Right lobe of liver (tissue), 6 donors: ENCODE measurements at regions not wholly inside any gene's neighbourhood (a gene's known extent, or its start where the extent isn't known, plus 50 kb on each side); places are given as distances from the start of the nearest gene placed in this dataset.

ENCODE experiments used
- ATAC-seq, 4 donors: fragments of 200-7000 bp; cut with Tn5 transposase; one replicate each; pipeline ENCODE4 v1.9.1; 2020; ENCODE audit warnings: mild to moderate bottlenecking in 4 of 4, moderate library complexity in 4 of 4
- DNase-seq, 3 donors: peaks; one replicate each; pipeline ENCODE4 v3.0.0-alpha.2; 2020
- H3K27ac ChIP-seq, 3 donors: fragments of 200-600 bp; one replicate each; pipeline ENCODE4 v1.8.0; 2022
- H3K27me3 ChIP-seq, 2 donors: fragments of 200-600 bp; one replicate each; pipeline ENCODE4 v1.8.0; 2022
- H3K36me3 ChIP-seq, 4 donors: fragments of 200-600 bp; sonication (generic) in 1 of 4; one replicate each; pipeline versions ENCODE4 v1.5.1 to v1.8.0; 2017 to 2022; ENCODE audit warnings: control low read depth in 1 of 4
- H3K4me1 ChIP-seq, 4 donors: fragments of 200-600 bp; sonication (generic) in 1 of 4; one replicate each; pipeline versions ENCODE4 v1.5.1 to v1.8.0; 2017 to 2022; ENCODE audit warnings: control low read depth in 1 of 4
- H3K4me3 ChIP-seq, 3 donors: fragments of 200-600 bp; one replicate each; pipeline ENCODE4 v1.8.0; 2022
- H3K9me3 ChIP-seq, 4 donors: fragments of 200-600 bp; sonication (generic) in 1 of 4; one replicate each; pipeline versions ENCODE4 v1.5.1 to v1.8.0; 2017 to 2022; ENCODE audit warnings: control low read depth in 1 of 4
- POLR2A ChIP-seq: fragments of 450-650 bp; IDR thresholded peaks from one replicate; pipeline ENCODE4 v1.6.1; 2017; ENCODE audit warnings: antibody characterized with exemption, mild to moderate bottlenecking
- WGBS: methylation state at CpG from one replicate; pipeline ENCODE4 v1.1.6; 2018; ENCODE audit warnings: low coverage, low lambda C conversion rate; ENCODE audit not compliant: insufficient coverage; ENCODE audit errors: missing lambda C conversion rate; 5-methylcytosine and 5-hydroxymethylcytosine counted together
- intact Hi-C, 2 donors: fragments of 100-400 bp; cut with DNase I; formaldehyde crosslinking; loops; one replicate each; pipeline versions ENCODE4 v1.11.2 to v1.14.1; 2022
- TF ChIP-seq, protein P1 (sequence below), 4 donors: fragments of 200-600 bp in 3 of 4; fragments of 450-650 bp in 1 of 4; IDR thresholded peaks; one replicate each; pipeline versions ENCODE4 v1.5.1 to v1.8.0; 2016 to 2022; ENCODE audit warnings: antibody characterized with exemption in 4 of 4, mild to moderate bottlenecking in 2 of 4
- donor health status: DM: no; HTN: yes; CAD: no.
- donor health status: DM: no; HTN: no; CAD: no.
- donor health status: DM: no; HTN: no; CAD: no.
- donor health status: DM: no; HTN: yes; CAD: no.
- donor health status: DM: no; HTN: yes; CAD: no.

DNA sequence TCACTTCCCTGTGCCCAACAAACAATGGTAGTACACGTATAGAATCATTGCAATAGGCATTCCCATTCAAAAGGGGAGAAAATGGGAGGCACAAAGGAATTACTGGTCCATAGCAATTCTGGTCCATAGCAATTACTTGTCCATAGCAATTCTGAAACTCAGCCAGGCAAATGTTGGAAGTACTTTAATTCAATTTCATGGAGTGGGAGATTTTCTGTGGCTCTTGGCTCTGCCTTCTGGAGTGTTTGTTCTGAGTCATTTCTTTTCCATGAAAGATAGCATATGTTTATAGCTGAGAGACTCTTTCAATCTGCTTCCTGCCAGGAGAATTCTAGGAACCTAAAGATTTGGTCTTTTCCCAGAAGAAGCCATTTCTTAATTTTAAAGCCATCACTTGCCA lies 182.8 kb upstream of the ELAC2 start:
- no peak for DNase-seq
- no peak for TF ChIP-seq POLR2A
- TF ChIP-seq, protein P1, sequence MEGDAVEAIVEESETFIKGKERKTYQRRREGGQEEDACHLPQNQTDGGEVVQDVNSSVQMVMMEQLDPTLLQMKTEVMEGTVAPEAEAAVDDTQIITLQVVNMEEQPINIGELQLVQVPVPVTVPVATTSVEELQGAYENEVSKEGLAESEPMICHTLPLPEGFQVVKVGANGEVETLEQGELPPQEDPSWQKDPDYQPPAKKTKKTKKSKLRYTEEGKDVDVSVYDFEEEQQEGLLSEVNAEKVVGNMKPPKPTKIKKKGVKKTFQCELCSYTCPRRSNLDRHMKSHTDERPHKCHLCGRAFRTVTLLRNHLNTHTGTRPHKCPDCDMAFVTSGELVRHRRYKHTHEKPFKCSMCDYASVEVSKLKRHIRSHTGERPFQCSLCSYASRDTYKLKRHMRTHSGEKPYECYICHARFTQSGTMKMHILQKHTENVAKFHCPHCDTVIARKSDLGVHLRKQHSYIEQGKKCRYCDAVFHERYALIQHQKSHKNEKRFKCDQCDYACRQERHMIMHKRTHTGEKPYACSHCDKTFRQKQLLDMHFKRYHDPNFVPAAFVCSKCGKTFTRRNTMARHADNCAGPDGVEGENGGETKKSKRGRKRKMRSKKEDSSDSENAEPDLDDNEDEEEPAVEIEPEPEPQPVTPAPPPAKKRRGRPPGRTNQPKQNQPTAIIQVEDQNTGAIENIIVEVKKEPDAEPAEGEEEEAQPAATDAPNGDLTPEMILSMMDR (IDR thresholded peaks at IDR 0.05), result no peak
- 50% methylated on average over 1 of the region's 1 CpG for WGBS
- intact Hi-C loops, result no loop called here
- Histone ChIP-seq H3K9me3 (no peaks in the 10 kb centered on the region), H3K36me3 (no peaks in the 10 kb centered on the region), H3K27me3 (no peaks in the 10 kb centered on the region), H3K4me1 (no peaks in the 10 kb centered on the region), H3K4me3 (no peak overlapping the region), H3K27ac (no peak overlapping the region)
- no peak for ATAC-seq

DNA sequence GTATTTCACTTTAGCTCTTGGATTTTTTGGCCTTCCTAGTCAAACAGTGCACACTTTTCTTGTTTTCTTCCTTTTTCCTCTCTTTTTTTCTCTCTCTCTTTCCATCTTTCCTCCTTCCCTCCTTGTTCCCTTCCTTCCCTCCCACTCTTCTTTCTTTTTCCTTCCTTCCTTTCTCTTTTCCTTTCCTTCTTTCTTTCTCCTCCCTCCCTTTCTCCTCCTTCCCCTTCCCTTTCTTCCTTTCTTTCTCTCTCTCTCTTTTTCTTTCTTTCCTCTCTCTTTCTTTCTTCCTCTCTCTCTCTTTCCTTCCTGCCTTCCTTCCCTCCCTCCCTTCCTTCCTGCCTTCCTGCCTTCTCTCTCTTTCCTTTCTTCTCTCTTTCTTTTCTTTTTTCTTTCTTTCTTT lies 181.6 kb upstream of the ELAC2 start:
- Histone ChIP-seq H3K9me3 (no peaks in the 10 kb centered on the region), H3K27ac (no peak overlapping the region), H3K27me3 (no peaks in the 10 kb centered on the region), H3K4me1 (no peaks in the 10 kb centered on the region), H3K4me3 (no peak overlapping the region), H3K36me3 (no peaks in the 10 kb centered on the region)
- ATAC-seq (no peak), DNase-seq (no peak)
- intact Hi-C loops, result no loop called here
- no peak for TF ChIP-seq POLR2A
- TF ChIP-seq, protein P1 (IDR thresholded peaks at IDR 0.05), result no peak

DNA sequence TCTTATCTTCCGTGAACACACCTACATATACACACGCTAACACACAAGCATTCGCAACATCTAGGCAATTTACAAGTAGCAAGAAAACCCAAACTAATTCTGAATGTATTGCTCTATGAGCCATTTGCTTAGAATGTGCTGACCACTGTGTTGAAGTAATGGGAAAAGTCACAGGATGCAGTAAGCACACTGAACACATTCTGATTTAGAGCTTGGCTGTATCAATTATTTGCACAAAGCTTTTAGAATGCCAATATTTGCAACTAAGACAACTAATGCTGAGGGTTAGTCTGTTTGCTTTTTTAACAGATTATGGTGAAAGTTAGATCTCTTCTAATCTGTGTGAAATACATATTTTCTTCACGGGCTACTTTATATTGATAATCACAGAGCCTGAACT lies 179.8 kb upstream of the ELAC2 start:
- intact Hi-C loops, result no loop called here
- no peak overlapping the region for H3K4me3 ChIP-seq
- DNase-seq (no peak), ATAC-seq (no peak)
- 56% methylated on average over 4 of the region's 4 CpGs for WGBS
- no peaks in the 10 kb centered on the region for H3K27me3 ChIP-seq
- H3K36me3 ChIP-seq, result no peaks in the 10 kb centered on the region
- TF ChIP-seq, protein P1 (IDR thresholded peaks at IDR 0.05), result no peak
- no peak for TF ChIP-seq POLR2A
- no peaks in the 10 kb centered on the region for H3K9me3 ChIP-seq
- no peaks in the 10 kb centered on the region for H3K4me1 ChIP-seq
- H3K27ac ChIP-seq, result no peak overlapping the region

DNA sequence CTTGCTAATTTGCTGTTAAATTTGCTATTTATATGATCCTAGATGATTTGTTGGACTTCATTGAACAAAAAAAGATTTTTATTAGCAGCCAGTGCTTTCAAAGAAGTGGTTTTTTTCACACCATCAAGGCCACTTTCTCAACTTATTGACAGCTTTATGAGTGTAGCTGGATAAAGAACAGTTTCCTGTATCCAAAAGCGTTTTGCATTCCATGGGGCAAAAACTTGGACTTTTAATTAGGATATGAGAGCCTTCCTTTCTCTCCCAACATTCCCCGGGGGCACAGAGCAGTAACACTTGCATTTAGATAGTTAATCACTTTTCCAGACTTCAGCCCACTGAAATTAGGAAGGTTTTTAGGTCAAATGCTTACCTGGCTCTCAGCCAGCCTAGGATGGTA lies 177.1 kb upstream of the ELAC2 start:
- Histone ChIP-seq H3K27me3 (no peaks in the 10 kb centered on the region), H3K27ac (no peak overlapping the region), H3K36me3 (no peaks in the 10 kb centered on the region), H3K9me3 (no peaks in the 10 kb centered on the region), H3K4me1 (no peaks in the 10 kb centered on the region), H3K4me3 (no peak overlapping the region)
- ATAC-seq (no peak), DNase-seq (no peak)
- intact Hi-C loops, result no loop called here
- TF ChIP-seq, protein P1 (IDR thresholded peaks at IDR 0.05), result no peak
- no peak for TF ChIP-seq POLR2A
- 20% methylated on average over 2 of the region's 2 CpGs for WGBS

DNA sequence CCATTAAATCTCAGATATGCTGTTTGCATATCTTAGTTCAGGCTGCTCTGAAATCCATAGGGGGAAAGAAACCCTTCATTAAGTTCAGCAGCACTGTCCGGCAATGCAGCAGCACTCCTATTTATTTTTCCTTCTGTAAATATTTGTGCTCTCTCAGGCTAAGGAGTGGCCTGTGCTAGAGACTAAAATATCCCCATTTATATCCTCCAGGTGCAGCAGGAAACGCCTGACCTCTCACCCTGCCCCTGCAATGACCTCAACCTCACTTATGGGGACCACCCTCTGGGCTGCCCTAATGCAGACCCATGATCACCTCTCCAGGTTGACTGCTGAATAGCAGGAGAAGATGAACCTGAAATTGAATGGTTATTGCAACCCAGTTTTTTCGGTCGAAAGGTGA lies 165.0 kb upstream of the ELAC2 start:
- H3K36me3 ChIP-seq, result no peaks in the 10 kb centered on the region
- no peak overlapping the region for H3K4me3 ChIP-seq
- ATAC-seq (peak in 2 of 4 donors; percentile 46 to 59), DNase-seq (no peak)
- H3K9me3 ChIP-seq, result no peaks in the 10 kb centered on the region
- intact Hi-C loops, result no loop called here
- 40% methylated on average over 4 of the region's 4 CpGs for WGBS
- no peak overlapping the region for H3K27ac ChIP-seq
- no peaks in the 10 kb centered on the region for H3K27me3 ChIP-seq
- no peaks in the 10 kb centered on the region for H3K4me1 ChIP-seq
- no peak for TF ChIP-seq POLR2A
- TF ChIP-seq, protein P1 (IDR thresholded peaks at IDR 0.05), result no peak
